GM23338 (cell line): ENCODE measurements at regions not wholly inside any gene's neighbourhood (a gene's known extent, or its start where the extent isn't known, plus 50 kb on each side); places are given as distances from the start of the nearest gene placed in this dataset.

Experiments
- ATAC-seq: fragments of 200-7000 bp; cut with Tn5 transposase; 3 replicates; pipeline ENCODE4 v1.9.1; 2020
- DNase-seq: peaks from one replicate; pipeline ENCODE4 v3.0.0-alpha.2; 2015; ENCODE audit warnings: low spot score
- H2AFZ ChIP-seq: fragments of 200-600 bp; sonication (generic); 2 replicates; pipeline ENCODE4 v1.8.0; 2016; ENCODE audit warnings: antibody characterized with exemption, mild to moderate bottlenecking, moderate library complexity
- H3F3A ChIP-seq: fragments of 200-600 bp; sonication (generic); replicated peaks from 2 replicates; pipeline ENCODE4 v1.8.0; 2017; ENCODE audit warnings: antibody characterized with exemption, mixed run types, low read depth
- H3K27ac ChIP-seq: fragments of 200-600 bp; sonication (generic); 2 replicates; pipeline ENCODE4 v1.6.1; 2016; ENCODE audit warnings: low read depth
- H3K27me3 ChIP-seq: fragments of 200-600 bp; sonication (generic); 2 replicates; pipeline ENCODE4 v1.8.0; 2016; ENCODE audit warnings: mild to moderate bottlenecking, mixed run types, moderate library complexity; ENCODE audit not compliant: insufficient read depth
- H3K36me3 ChIP-seq: fragments of 200-600 bp; sonication (generic); 2 replicates; pipeline ENCODE4 v1.8.0; 2016; ENCODE audit warnings: mild to moderate bottlenecking; ENCODE audit not compliant: insufficient read depth
- H3K4me1 ChIP-seq: fragments of 200-600 bp; sonication (generic); 2 replicates; pipeline ENCODE4 v1.8.0; 2016; ENCODE audit warnings: mild to moderate bottlenecking, moderate library complexity; ENCODE audit not compliant: insufficient read depth
- H3K4me2 ChIP-seq: fragments of 200-600 bp; sonication (generic); 2 replicates; pipeline ENCODE4 v1.7.1; 2017; ENCODE audit warnings: mixed run types
- H3K4me3 ChIP-seq: fragments of 200-600 bp; sonication (generic); 2 replicates; pipeline ENCODE4 v1.6.1; 2016; ENCODE audit warnings: mixed run types
- H3K79me2 ChIP-seq: fragments of 200-600 bp; sonication (generic); replicated peaks from 2 replicates; pipeline ENCODE4 v1.8.0; 2017; ENCODE audit warnings: mild to moderate bottlenecking; ENCODE audit not compliant: insufficient read depth
- H3K9me2 ChIP-seq: fragments of 200-600 bp; sonication (generic); 2 replicates; pipeline ENCODE4 v1.8.0; 2017; ENCODE audit not compliant: insufficient read depth
- H4K20me1 ChIP-seq: fragments of 200-600 bp; sonication (generic); replicated peaks from 2 replicates; pipeline ENCODE4 v1.8.0; 2017; ENCODE audit warnings: mild to moderate bottlenecking; ENCODE audit not compliant: insufficient read depth
- H3K27ac Mint-ChIP-seq: 2 replicates; pipeline ENCODE4 v1.8.0; 2020; ENCODE audit warnings: inconsistent platforms, mild to moderate bottlenecking, moderate library complexity, mixed read lengths
- H3K27me3 Mint-ChIP-seq: 3 replicates; pipeline ENCODE4 v1.8.0; 2022; ENCODE audit warnings: low read depth, mild to moderate bottlenecking, moderate library complexity, mixed read lengths, inconsistent platforms; ENCODE audit not compliant: insufficient read depth, poor library complexity
- H3K36me3 Mint-ChIP-seq: 3 replicates; pipeline ENCODE4 v1.8.0; 2021; ENCODE audit warnings: low read depth, mild to moderate bottlenecking, inconsistent platforms, moderate library complexity, mixed read lengths
- H3K4me1 Mint-ChIP-seq: 3 replicates; pipeline ENCODE4 v1.8.0; 2020; ENCODE audit warnings: mild to moderate bottlenecking, inconsistent platforms, mixed read lengths
- H3K4me3 Mint-ChIP-seq: 3 replicates; pipeline ENCODE4 v1.8.0; 2021; ENCODE audit warnings: moderate library complexity, mild to moderate bottlenecking, inconsistent platforms, mixed read lengths
- H3K9me3 Mint-ChIP-seq: 3 replicates; pipeline ENCODE4 v1.8.0; 2020; ENCODE audit warnings: moderate library complexity, mild to moderate bottlenecking, inconsistent platforms, mixed read lengths
- CREB1 ChIP-seq: fragments of 250-450 bp; sonication (Bioruptor Pico); IDR thresholded peaks from 2 replicates; pipeline ENCODE4 v1.5.0; 2020; ENCODE audit warnings: low read depth, mild to moderate bottlenecking, moderate library complexity
- CTCF ChIP-seq, 2 experiments: fragments of 200-600 bp in 1 of 2; sonication (generic) in 1 of 2; conservative IDR thresholded peaks; 2 replicates each; pipeline versions ENCODE4 v1.5.1 to v1.6.1; 2016 to 2017; ENCODE audit warnings: antibody characterized with exemption in 2 of 2, low read depth in 2 of 2, mild to moderate bottlenecking in 2 of 2, moderate library complexity in 1 of 2
- ETS1 ChIP-seq: IDR thresholded peaks from 2 replicates; pipeline ENCODE4 v1.6.1; 2016; ENCODE audit warnings: antibody characterized with exemption
- EZH2 ChIP-seq: fragments of 200-600 bp; sonication (generic); IDR thresholded peaks from one replicate; pipeline ENCODE4 v1.8.0; 2017; ENCODE audit warnings: antibody characterized with exemption, mild to moderate bottlenecking, low read depth; ENCODE audit not compliant: unreplicated experiment
- EZH2phosphoT487 ChIP-seq: fragments of 200-600 bp; sonication (generic); IDR thresholded peaks from one replicate; pipeline ENCODE4 v1.8.1; 2018; ENCODE audit warnings: antibody characterized with exemption; ENCODE audit not compliant: unreplicated experiment
- JUNB ChIP-seq: IDR thresholded peaks from one replicate; pipeline ENCODE4 v1.6.1; 2016; ENCODE audit warnings: antibody characterized with exemption; ENCODE audit not compliant: unreplicated experiment
- NANOG ChIP-seq: IDR thresholded peaks from 2 replicates; pipeline ENCODE4 v1.6.1; 2016; ENCODE audit warnings: antibody characterized with exemption, borderline replicate concordance
- POLR2AphosphoS5 ChIP-seq: IDR thresholded peaks from 2 replicates; pipeline ENCODE4 v1.6.1; 2016; ENCODE audit warnings: antibody characterized with exemption, low read depth
- REST ChIP-seq: IDR thresholded peaks from one replicate; pipeline ENCODE4 v1.6.1; 2018; ENCODE audit warnings: antibody characterized with exemption; ENCODE audit not compliant: unreplicated experiment
- STAT1 ChIP-seq: IDR thresholded peaks from one replicate; pipeline ENCODE4 v1.6.1; 2016; ENCODE audit warnings: antibody characterized with exemption; ENCODE audit not compliant: unreplicated experiment
- ZNF114 ChIP-seq: fragments of 250-450 bp; sonication (Bioruptor Pico); IDR thresholded peaks from 2 replicates; pipeline ENCODE4 v1.5.0; 2020; ENCODE audit warnings: mild to moderate bottlenecking, moderate library complexity
- ZNF331 ChIP-seq: fragments of 250-450 bp; sonication (Bioruptor Pico); IDR thresholded peaks from 2 replicates; pipeline ENCODE4 v1.5.0; 2020; ENCODE audit warnings: low read depth, mild to moderate bottlenecking, moderate library complexity
- ZNF462 ChIP-seq: fragments of 250-450 bp; sonication (Bioruptor Pico); IDR thresholded peaks from 2 replicates; pipeline ENCODE4 v1.5.0; 2020; ENCODE audit warnings: mild to moderate bottlenecking, moderate library complexity

GRCh38 chr1:67977756-67978155 lies 72.7 kb downstream of the DIRAS3 start:
- no peaks in the 10 kb centered on the region for H3K9me3 Mint-ChIP-seq
- no peaks in the 10 kb centered on the region for H3K36me3 Mint-ChIP-seq
- no peaks in the 10 kb centered on the region for H3K9me2 ChIP-seq
- H3K36me3 ChIP-seq: no peaks in the 10 kb centered on the region
- peaks cover 2% of the 10 kb centered on the region for H3K4me1 Mint-ChIP-seq
- TF ChIP-seq ZNF331 (no peak), ZNF462 (no peak), JUNB (no peak), REST (no peak), CTCF (conservative IDR thresholded peaks at IDR 0.05; ENCODE audit: low read depth in 2 of 2) (no peak), NANOG (no peak), ZNF114 (CRISPR knock-in tag) (no peak), CREB1 (CRISPR knock-in tag) (no peak), EZH2phosphoT487 (no peak), POLR2AphosphoS5 (no peak), EZH2 (no peak), ETS1 (no peak), STAT1 (no peak)
- H3K27me3 ChIP-seq: no peaks in the 10 kb centered on the region
- H3K79me2 ChIP-seq: no peaks in the 10 kb centered on the region
- no peak overlapping the region for H3K4me3 Mint-ChIP-seq
- H3K27me3 Mint-ChIP-seq: no peaks in the 10 kb centered on the region
- H3K27ac Mint-ChIP-seq: no peak overlapping the region
- no peak for DNase-seq
- no peak overlapping the region for H3K27ac ChIP-seq
- no peaks in the 10 kb centered on the region for H3K4me1 ChIP-seq
- H2AFZ ChIP-seq: no peak overlapping the region
- ATAC-seq: no peak
- H3K4me2 ChIP-seq: no peak overlapping the region
- no peaks in the 10 kb centered on the region for H3F3A ChIP-seq
- no peak overlapping the region for H3K4me3 ChIP-seq
- no peaks in the 10 kb centered on the region for H4K20me1 ChIP-seq
